ENCODE measurements at regions not wholly inside any gene's neighbourhood (a gene's known extent, or its start where the extent isn't known, plus 50 kb on each side); places are given as distances from the start of the nearest gene placed in this dataset.
"Not testable (repeated sequence)": the region's sequence is repeated elsewhere in the genome, so short reads cannot be mapped to it uniquely, and the experiment has no call there.

DNA sequence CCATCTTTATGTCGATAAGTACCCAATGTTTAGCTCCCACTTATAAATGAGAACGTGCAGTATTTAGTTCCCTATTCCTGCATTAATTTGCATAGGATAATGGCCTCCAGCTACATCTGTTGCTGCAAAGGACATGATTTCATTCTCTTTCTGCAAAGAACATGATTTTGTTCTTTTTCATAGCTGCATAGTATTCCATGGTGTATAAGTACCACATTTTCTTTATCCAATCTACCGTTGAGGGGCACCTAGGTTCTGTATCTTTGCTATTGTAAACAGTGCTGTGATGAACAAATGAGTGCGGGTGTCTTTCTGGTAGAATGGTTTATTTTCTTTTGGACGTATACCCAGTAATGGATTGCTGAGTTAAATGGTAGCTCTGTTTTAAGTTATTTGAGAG is 63.0 kb downstream of the HLX start:
- Histone ChIP-seq H2BK15ac (ENCODE audit: low read length) (no peak overlapping the region), H3K9me3 (replicated peaks in 1 of 2; ENCODE audit: control insufficient read depth in 2 of 2, insufficient read depth in 1 of 2, low read depth in 1 of 2, low read length in 2 of 2) (no peaks in the 10 kb centered on the region), H3K4me2 (ENCODE audit: insufficient read depth, low read length, poor library complexity, severe bottlenecking) (no peak overlapping the region), H2BK5ac (ENCODE audit: low read length) (no peak overlapping the region), H3K23ac (ENCODE audit: low read depth, low read length, poor library complexity) (no peak overlapping the region), H2BK120ac (ENCODE audit: low read depth, low read length) (no peak overlapping the region), H3K79me1 (ENCODE audit: low read depth, low read length) (no peaks in the 10 kb centered on the region), H3K36me3 (replicated peaks in 1 of 2; ENCODE audit: control insufficient read depth in 2 of 2, insufficient read depth in 2 of 2, low read length in 2 of 2) (no peaks in the 10 kb centered on the region), H3K9ac (ENCODE audit: low read depth, low read length, poor library complexity) (no peak overlapping the region), H3K4me1 (ENCODE audit: control insufficient read depth in 2 of 2, insufficient read depth in 1 of 2, low read depth in 1 of 2, low read length in 2 of 2) (no peaks in the 10 kb centered on the region), H3K4me3 (ENCODE audit: low read length in 2 of 2) (no peak overlapping the region), H4K91ac (ENCODE audit: low read depth, low read length, poor library complexity) (no peak overlapping the region), H3K27ac (replicated peaks; ENCODE audit: low read length) (no peak overlapping the region), H3K18ac (ENCODE audit: low read length) (no peak overlapping the region), H4K8ac (ENCODE audit: low read depth, low read length) (no peak overlapping the region), H3K4ac (ENCODE audit: low read length) (no peak overlapping the region), H2AK5ac (ENCODE audit: low read depth, low read length) (no peak overlapping the region), H3K14ac (ENCODE audit: low read length) (no peak overlapping the region), H2AFZ (ENCODE audit: low read length) (no peak overlapping the region), H2BK12ac (ENCODE audit: low read length) (no peak overlapping the region), H3K27me3 (ENCODE audit: control insufficient read depth in 3 of 3, insufficient read depth in 3 of 3, low read depth in 1 of 3, low read length in 3 of 3) (no peaks in the 10 kb centered on the region)
- WGBS, 2 donors (ENCODE audit: extremely low coverage in 2 of 2, insufficient read length in 2 of 2, insufficient replicate concordance in 1 of 2): no CpG with 5 or more reads among the region's 5 CpGs
- DNase-seq (ENCODE audit: low spot score): no peak

DNA sequence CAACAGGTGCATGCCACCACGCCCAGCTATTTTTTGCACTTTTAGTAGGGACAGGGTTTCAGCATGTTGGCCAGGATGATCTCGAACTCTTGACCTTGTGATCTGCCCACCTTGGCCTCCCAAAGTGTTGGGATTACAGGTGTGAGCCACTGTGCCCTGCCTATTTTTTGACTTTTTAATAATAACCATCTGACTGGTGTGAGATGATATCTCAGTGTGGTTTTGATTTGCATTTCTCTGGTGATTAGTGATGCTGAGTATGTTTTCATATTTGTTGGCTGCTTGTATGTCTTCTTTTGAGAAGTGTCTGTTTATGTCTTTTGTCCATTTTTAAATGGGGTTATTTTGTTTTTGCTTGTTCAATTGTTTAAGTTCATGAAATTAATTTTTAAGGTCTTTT is 63.7 kb downstream of the HLX start:
- not testable (repeated sequence) for H3K18ac ChIP-seq (ENCODE audit: low read length); DNase-seq (ENCODE audit: low spot score); H2BK12ac ChIP-seq (ENCODE audit: low read length); H3K9ac ChIP-seq (ENCODE audit: low read depth, low read length, poor library complexity); H4K91ac ChIP-seq (ENCODE audit: low read depth, low read length, poor library complexity); H3K27me3 ChIP-seq (ENCODE audit: control insufficient read depth in 3 of 3, insufficient read depth in 3 of 3, low read depth in 1 of 3, low read length in 3 of 3); H3K23ac ChIP-seq (ENCODE audit: low read depth, low read length, poor library complexity); H2AK5ac ChIP-seq (ENCODE audit: low read depth, low read length); H3K4me1 ChIP-seq (ENCODE audit: control insufficient read depth in 2 of 2, insufficient read depth in 1 of 2, low read depth in 1 of 2, low read length in 2 of 2); H4K8ac ChIP-seq (ENCODE audit: low read depth, low read length); H3K4ac ChIP-seq (ENCODE audit: low read length); H3K4me2 ChIP-seq (ENCODE audit: insufficient read depth, low read length, poor library complexity, severe bottlenecking); H2AFZ ChIP-seq (ENCODE audit: low read length); H3K36me3 ChIP-seq (replicated peaks in 1 of 2; ENCODE audit: control insufficient read depth in 2 of 2, insufficient read depth in 2 of 2, low read length in 2 of 2); H2BK5ac ChIP-seq (ENCODE audit: low read length); H3K79me1 ChIP-seq (ENCODE audit: low read depth, low read length); H2BK15ac ChIP-seq (ENCODE audit: low read length); H3K9me3 ChIP-seq (replicated peaks in 1 of 2; ENCODE audit: control insufficient read depth in 2 of 2, insufficient read depth in 1 of 2, low read depth in 1 of 2, low read length in 2 of 2); H2BK120ac ChIP-seq (ENCODE audit: low read depth, low read length); H3K14ac ChIP-seq (ENCODE audit: low read length); H3K27ac ChIP-seq (replicated peaks; ENCODE audit: low read length); H3K4me3 ChIP-seq (ENCODE audit: low read length in 2 of 2)
- no CpG with 5 or more reads among the region's 2 CpGs for WGBS, 2 donors (ENCODE audit: extremely low coverage in 2 of 2, insufficient read length in 2 of 2, insufficient replicate concordance in 1 of 2)

DNA sequence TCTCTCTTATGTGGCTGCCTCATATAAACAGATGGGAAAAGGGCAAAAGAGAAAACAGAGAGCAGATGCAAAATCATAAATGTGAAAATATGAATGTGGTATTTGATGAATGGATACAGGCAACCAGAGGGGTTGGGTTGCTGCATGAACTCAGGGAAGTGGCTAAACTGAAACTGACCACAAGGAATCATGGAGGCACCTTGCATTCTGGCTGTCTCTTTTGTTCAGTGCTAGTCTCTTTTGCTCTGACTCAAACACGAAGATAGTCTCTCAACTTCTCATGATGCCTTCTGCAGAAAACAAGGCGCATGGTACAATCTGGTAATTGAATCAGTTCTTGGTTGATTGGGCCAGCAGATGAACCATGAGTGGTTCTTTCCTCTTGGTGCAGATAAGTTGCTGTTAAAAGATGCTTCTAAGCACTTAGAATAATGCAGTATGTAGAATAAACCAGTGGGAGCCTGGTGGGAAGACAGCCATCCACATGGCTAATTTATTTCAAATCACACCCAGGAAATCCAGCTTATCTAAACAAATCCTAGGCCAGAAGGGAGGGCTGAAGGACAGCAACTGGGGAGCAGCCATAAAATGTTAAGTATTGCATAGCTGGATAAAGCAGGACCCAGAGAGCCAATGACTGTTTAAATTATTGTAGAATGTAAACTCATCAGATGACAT is 64.2 kb downstream of the HLX start:
- H3K4me3 ChIP-seq (ENCODE audit: low read length in 2 of 2): no peak overlapping the region
- H3K9me3 ChIP-seq (replicated peaks in 1 of 2; ENCODE audit: control insufficient read depth in 2 of 2, insufficient read depth in 1 of 2, low read depth in 1 of 2, low read length in 2 of 2): no peaks in the 10 kb centered on the region
- H3K4ac ChIP-seq (ENCODE audit: low read length): no peak overlapping the region
- H3K4me1 ChIP-seq (ENCODE audit: control insufficient read depth in 2 of 2, insufficient read depth in 1 of 2, low read depth in 1 of 2, low read length in 2 of 2): no peaks in the 10 kb centered on the region
- WGBS, 2 donors (ENCODE audit: extremely low coverage in 2 of 2, insufficient read length in 2 of 2, insufficient replicate concordance in 1 of 2): no CpG with 5 or more reads among the region's 2 CpGs
- H2BK5ac ChIP-seq (ENCODE audit: low read length): no peak overlapping the region
- H3K23ac ChIP-seq (ENCODE audit: low read depth, low read length, poor library complexity): no peak overlapping the region
- H2BK12ac ChIP-seq (ENCODE audit: low read length): no peak overlapping the region
- no peak overlapping the region for H4K8ac ChIP-seq (ENCODE audit: low read depth, low read length)
- no peak for DNase-seq (ENCODE audit: low spot score)
- no peaks in the 10 kb centered on the region for H3K27me3 ChIP-seq (ENCODE audit: control insufficient read depth in 3 of 3, insufficient read depth in 3 of 3, low read depth in 1 of 3, low read length in 3 of 3)
- H2AK5ac ChIP-seq (ENCODE audit: low read depth, low read length): no peak overlapping the region
- H3K18ac ChIP-seq (ENCODE audit: low read length): no peak overlapping the region
- H3K14ac ChIP-seq (ENCODE audit: low read length): no peak overlapping the region
- no peak overlapping the region for H2BK120ac ChIP-seq (ENCODE audit: low read depth, low read length)
- H3K36me3 ChIP-seq (replicated peaks in 1 of 2; ENCODE audit: control insufficient read depth in 2 of 2, insufficient read depth in 2 of 2, low read length in 2 of 2): no peaks in the 10 kb centered on the region
- H2BK15ac ChIP-seq (ENCODE audit: low read length): no peak overlapping the region
- no peak overlapping the region for H3K27ac ChIP-seq (replicated peaks; ENCODE audit: low read length)
- H3K79me1 ChIP-seq (ENCODE audit: low read depth, low read length): no peaks in the 10 kb centered on the region
- no peak overlapping the region for H3K4me2 ChIP-seq (ENCODE audit: insufficient read depth, low read length, poor library complexity, severe bottlenecking)
- no peak overlapping the region for H2AFZ ChIP-seq (ENCODE audit: low read length)
- no peak overlapping the region for H3K9ac ChIP-seq (ENCODE audit: low read depth, low read length, poor library complexity)
- no peak overlapping the region for H4K91ac ChIP-seq (ENCODE audit: low read depth, low read length, poor library complexity)

DNA sequence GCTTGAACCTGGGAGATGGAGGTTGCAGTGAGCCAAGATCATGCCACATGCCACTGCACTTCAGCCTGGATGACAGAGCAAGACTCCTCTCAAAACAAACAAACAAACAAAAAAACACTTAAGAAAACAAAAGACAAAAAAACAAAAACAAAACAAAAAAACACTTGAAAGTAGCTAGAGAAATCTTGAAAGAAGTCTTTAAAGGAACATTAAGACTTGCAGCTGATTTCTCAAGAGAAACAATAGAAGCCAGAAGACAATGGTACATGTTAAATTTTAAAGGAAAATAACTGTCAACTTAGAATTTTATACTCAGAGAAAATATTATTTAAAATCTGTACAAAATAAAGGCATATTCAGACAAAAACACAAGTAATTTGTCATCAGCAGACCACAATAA is 71.3 kb downstream of the HLX start:
- H3K4me3 ChIP-seq (ENCODE audit: low read length in 2 of 2): no peak overlapping the region
- no peak overlapping the region for H2BK120ac ChIP-seq (ENCODE audit: low read depth, low read length)
- H2BK5ac ChIP-seq (ENCODE audit: low read length): no peak overlapping the region
- H2AK5ac ChIP-seq (ENCODE audit: low read depth, low read length): no peak overlapping the region
- no peak overlapping the region for H3K4ac ChIP-seq (ENCODE audit: low read length)
- no peak overlapping the region for H4K8ac ChIP-seq (ENCODE audit: low read depth, low read length)
- H3K4me2 ChIP-seq (ENCODE audit: insufficient read depth, low read length, poor library complexity, severe bottlenecking): no peak overlapping the region
- H2BK15ac ChIP-seq (ENCODE audit: low read length): no peak overlapping the region
- no peak overlapping the region for H3K14ac ChIP-seq (ENCODE audit: low read length)
- no peak for DNase-seq (ENCODE audit: low spot score)
- no peak overlapping the region for H2AFZ ChIP-seq (ENCODE audit: low read length)
- no peak overlapping the region for H4K91ac ChIP-seq (ENCODE audit: low read depth, low read length, poor library complexity)
- no peak overlapping the region for H3K9ac ChIP-seq (ENCODE audit: low read depth, low read length, poor library complexity)
- no peak overlapping the region for H3K18ac ChIP-seq (ENCODE audit: low read length)
- no peaks in the 10 kb centered on the region for H3K36me3 ChIP-seq (replicated peaks in 1 of 2; ENCODE audit: control insufficient read depth in 2 of 2, insufficient read depth in 2 of 2, low read length in 2 of 2)
- H3K27me3 ChIP-seq (ENCODE audit: control insufficient read depth in 3 of 3, insufficient read depth in 3 of 3, low read depth in 1 of 3, low read length in 3 of 3): no peaks in the 10 kb centered on the region
- H3K4me1 ChIP-seq (ENCODE audit: control insufficient read depth in 2 of 2, insufficient read depth in 1 of 2, low read depth in 1 of 2, low read length in 2 of 2): no peaks in the 10 kb centered on the region
- no peaks in the 10 kb centered on the region for H3K9me3 ChIP-seq (replicated peaks in 1 of 2; ENCODE audit: control insufficient read depth in 2 of 2, insufficient read depth in 1 of 2, low read depth in 1 of 2, low read length in 2 of 2)
- no peaks in the 10 kb centered on the region for H3K79me1 ChIP-seq (ENCODE audit: low read depth, low read length)
- no peak overlapping the region for H2BK12ac ChIP-seq (ENCODE audit: low read length)
- no peak overlapping the region for H3K27ac ChIP-seq (replicated peaks; ENCODE audit: low read length)
- H3K23ac ChIP-seq (ENCODE audit: low read depth, low read length, poor library complexity): no peak overlapping the region

Measured in neuronal stem cell (in vitro differentiated cells).